PFSK-1 (cell line): ENCODE measurements at regions not wholly inside any gene's neighbourhood (a gene's known extent, or its start where the extent isn't known, plus 50 kb on each side); places are given as distances from the start of the nearest gene placed in this dataset.

Source experiments
- FOXP2 ChIP-seq: optimal IDR thresholded peaks from 2 replicates; pipeline ENCODE3; 2011; ENCODE audit warnings: borderline replicate concordance, control low read depth, inconsistent platforms; ENCODE audit not compliant: insufficient read depth; ENCODE audit errors: extremely low read length, extremely low read depth
- POLR2AphosphoS5 ChIP-seq: IDR thresholded peaks from 2 replicates; pipeline ENCODE4 v1.6.1; 2012; ENCODE audit warnings: low read depth, mild to moderate bottlenecking, control low read depth, low read length, moderate library complexity
- REST ChIP-seq, 2 experiments: IDR thresholded peaks; 2 replicates each; pipeline versions ENCODE4 v1.6.1 to v1.8.0; 2011 to 2012; ENCODE audit warnings: low read depth in 2 of 2, low read length in 2 of 2, control low read depth in 1 of 2, inconsistent platforms in 1 of 2, mild to moderate bottlenecking in 1 of 2, moderate library complexity in 1 of 2; ENCODE audit not compliant: insufficient read depth in 1 of 2
- SIN3A ChIP-seq: IDR thresholded peaks from 2 replicates; pipeline ENCODE4 v1.6.1; 2012; ENCODE audit warnings: mild to moderate bottlenecking, low read length, moderate library complexity, borderline replicate concordance; ENCODE audit not compliant: insufficient read depth
- TAF1 ChIP-seq: IDR thresholded peaks from 2 replicates; pipeline ENCODE4 v1.6.1; 2012; ENCODE audit warnings: low read length, control low read depth, borderline replicate concordance; ENCODE audit not compliant: insufficient read depth

- TF ChIP-seq REST (IDR thresholded peaks at IDR 0.05; ENCODE audit: insufficient read depth in 1 of 2, low read depth in 2 of 2, low read length in 2 of 2) (no peak), FOXP2 (no peak), TAF1 (no peak), POLR2AphosphoS5 (no peak), SIN3A (no peak)
Measured at GRCh38 chr2:65664931-65665330, 232.5 kb upstream of the SPRED2 start.

- TF ChIP-seq SIN3A (no peak), REST (IDR thresholded peaks at IDR 0.05; ENCODE audit: insufficient read depth in 1 of 2, low read depth in 2 of 2, low read length in 2 of 2) (no peak), TAF1 (no peak), FOXP2 (no peak), POLR2AphosphoS5 (no peak)
Measured at GRCh38 chr2:65663831-65664407, 231.5 kb upstream of the SPRED2 start.

GRCh38 chr2:65662654-65663432, 230.4 kb upstream of the SPRED2 start:
- TF ChIP-seq REST (IDR thresholded peaks at IDR 0.05; ENCODE audit: insufficient read depth in 1 of 2, low read depth in 2 of 2, low read length in 2 of 2): no peak
- TF ChIP-seq FOXP2: no peak
- TF ChIP-seq SIN3A: no peak
- no peak for TF ChIP-seq POLR2AphosphoS5
- no peak for TF ChIP-seq TAF1

- TF ChIP-seq POLR2AphosphoS5: no peak
- no peak for TF ChIP-seq TAF1
- TF ChIP-seq SIN3A: no peak
- no peak for TF ChIP-seq FOXP2
- no peak for TF ChIP-seq REST (IDR thresholded peaks at IDR 0.05; ENCODE audit: insufficient read depth in 1 of 2, low read depth in 2 of 2, low read length in 2 of 2)
Measured at GRCh38 chr2:65661980-65662653, 229.7 kb upstream of the SPRED2 start.
